Activated CD8-positive, alpha-beta memory T cell treated with anti-CD3 and anti-CD28 coated beads for 48 hours (primary cell): ENCODE measurements at regions not wholly inside any gene's neighbourhood (a gene's known extent, or its start where the extent isn't known, plus 50 kb on each side); places are given as distances from the start of the nearest gene placed in this dataset.
"Not testable (repeated sequence)": the region's sequence is repeated elsewhere in the genome, so short reads cannot be mapped to it uniquely, and the experiment has no call there.

ENCODE experiments used
- DNase-seq, 3 experiments: peaks; one replicate each; pipeline ENCODE4 v3.0.0-alpha.2; 2020; ENCODE audit warnings: low read depth in 2 of 3, low spot score in 2 of 3

GRCh38 chr1:244156617-244157016, 105.5 kb downstream of the ZBTB18 start:
- DNase-seq = not testable (repeated sequence)

- no peak for DNase-seq
Observed at GRCh38 chr1:244157731-244158438, 106.8 kb downstream of the ZBTB18 start.

- DNase-seq = no peak
Observed at GRCh38 chr1:244159646-244160045, 108.6 kb downstream of the ZBTB18 start.

- DNase-seq = no peak
Observed at GRCh38 chr1:244160455-244161235, 109.6 kb downstream of the ZBTB18 start.

DNA sequence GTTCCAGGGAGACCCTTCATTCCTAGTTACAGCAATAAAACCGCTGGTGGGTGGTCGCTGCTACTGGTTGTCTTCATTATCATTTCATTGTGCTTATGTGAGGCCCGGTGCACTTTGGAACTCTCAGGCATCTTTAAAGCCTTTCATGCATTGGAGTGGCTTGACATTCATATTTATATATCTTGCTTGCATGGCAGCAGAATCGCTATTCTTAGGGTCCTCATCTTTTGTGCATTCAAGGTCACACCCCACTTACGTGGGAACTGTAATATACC, 110.1 kb downstream of the ZBTB18 start:
- no peak for DNase-seq

DNA sequence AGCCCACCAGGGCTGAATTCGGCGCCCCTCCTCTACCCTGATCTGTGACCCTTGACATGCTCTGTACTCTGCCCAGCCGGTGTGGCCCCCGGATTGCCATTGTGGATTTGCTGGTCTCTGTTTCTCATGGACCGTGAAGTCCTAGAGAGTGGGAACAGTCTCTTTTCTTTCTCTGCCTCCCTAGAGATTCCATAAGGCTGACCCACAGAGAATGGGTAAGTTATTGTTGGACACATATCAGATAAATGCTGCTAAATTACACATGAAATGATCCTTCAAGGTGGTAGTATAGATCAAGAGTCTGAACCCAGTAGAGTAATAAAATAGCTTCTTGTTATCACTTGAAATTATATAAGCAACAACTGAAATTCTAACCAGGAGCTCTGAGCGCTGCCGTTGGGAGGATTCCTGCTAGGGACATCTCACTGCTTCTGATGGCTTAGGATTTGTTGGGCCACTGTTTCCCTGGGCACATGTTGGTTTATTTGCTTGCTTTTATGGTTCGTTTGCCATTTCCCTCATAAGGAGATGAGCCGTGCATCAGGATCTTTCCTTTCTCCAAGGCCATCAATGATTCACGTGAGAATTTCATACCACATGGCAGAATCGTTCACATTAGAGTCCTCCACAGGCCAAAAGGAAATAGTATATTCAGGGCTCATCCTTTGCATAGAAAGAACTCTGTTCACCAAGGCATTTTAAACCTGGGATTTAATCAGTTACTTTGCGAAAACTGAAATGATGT, 111.9 kb downstream of the ZBTB18 start:
- no peak for DNase-seq

DNA sequence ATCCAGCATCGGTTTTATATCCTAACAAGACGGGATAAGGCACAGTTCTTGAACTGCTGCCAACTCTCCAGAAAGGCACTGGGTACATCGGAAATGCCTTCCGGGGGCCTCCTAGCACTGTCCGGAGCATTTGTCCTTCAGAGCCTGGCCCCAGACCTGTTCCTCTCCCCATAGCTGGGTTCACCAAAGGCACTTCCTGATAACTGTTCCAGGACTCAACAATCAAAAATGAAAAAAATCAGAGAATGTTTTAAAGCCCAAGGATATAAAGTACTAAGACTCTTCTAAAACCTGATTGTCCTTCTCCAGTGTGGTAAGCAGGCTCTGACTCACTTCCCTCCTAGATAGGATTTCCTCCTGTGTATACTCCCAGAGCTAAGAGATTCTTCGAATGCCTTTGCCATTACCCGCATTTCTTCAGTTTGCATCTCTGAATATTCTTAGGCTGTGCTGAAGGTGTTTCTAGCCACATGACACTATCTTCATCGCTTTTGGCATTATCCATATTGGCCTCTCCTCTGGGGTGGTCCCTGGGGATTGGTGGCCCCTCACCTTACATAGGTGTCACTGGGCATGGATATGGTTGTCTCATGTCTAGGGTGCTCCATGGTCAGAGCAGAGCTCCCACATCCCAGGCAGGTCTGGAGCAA, 112.9 kb downstream of the ZBTB18 start:
- DNase-seq = no peak

DNA sequence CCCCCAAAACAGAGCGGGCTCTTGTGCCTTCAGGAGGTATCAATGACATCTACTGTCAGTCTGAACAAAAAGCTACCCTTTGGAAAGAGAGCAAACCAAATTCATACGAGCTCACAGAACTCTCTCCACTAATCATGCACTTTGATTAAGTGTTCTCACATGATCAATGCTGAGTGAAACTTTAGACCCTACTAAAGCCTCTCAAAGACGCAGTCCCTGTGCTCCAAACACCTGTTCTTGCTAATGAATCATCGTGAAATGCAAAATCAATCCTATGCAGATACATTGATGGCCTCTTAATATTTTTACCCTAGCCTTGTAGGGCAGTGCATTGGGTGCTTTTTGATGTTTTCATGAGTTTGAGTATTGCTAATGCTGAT, 113.4 kb downstream of the ZBTB18 start:
- no peak for DNase-seq

DNA sequence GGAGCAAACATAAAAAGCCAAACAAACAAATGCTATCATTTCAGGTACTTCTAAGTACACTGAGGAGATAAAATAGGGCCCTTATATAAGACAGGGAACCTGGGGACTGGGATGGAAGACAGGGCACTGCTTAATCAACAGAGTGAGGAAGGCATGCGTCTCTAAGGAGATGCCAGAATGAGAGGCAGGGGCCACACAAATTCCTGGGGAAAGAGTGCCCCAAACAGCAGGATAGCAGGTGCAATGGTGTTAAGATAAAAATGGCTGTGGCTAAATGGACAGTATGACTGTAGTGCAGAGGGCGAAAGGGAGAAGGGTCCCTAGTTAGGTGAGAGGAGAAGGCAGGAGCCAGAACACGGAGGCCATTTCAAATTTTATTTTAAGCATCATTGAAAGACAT, 113.9 kb downstream of the ZBTB18 start:
- DNase-seq = no peak

DNA sequence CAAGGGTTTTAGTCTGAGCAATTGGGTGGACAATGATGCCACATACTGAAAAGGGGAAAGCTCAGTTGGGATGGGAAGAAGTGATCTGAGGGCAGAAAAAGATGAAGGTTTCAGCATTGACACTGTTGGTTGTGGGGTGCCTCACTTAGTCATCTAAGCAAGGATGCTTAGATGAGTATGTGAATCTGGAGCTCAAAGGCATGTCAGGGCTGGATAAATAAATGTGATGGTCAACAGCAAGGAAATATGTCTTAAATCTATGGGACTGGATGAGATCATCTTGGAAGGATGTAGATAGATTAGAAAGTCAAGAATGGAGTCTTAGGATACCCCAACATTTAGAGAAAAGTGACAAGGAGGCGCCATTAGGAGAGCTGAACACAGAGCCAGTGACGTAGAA, 114.6 kb downstream of the ZBTB18 start:
- no peak for DNase-seq

- DNase-seq = no peak
Observed at GRCh38 chr1:244171241-244171985, 120.3 kb downstream of the ZBTB18 start.

DNA sequence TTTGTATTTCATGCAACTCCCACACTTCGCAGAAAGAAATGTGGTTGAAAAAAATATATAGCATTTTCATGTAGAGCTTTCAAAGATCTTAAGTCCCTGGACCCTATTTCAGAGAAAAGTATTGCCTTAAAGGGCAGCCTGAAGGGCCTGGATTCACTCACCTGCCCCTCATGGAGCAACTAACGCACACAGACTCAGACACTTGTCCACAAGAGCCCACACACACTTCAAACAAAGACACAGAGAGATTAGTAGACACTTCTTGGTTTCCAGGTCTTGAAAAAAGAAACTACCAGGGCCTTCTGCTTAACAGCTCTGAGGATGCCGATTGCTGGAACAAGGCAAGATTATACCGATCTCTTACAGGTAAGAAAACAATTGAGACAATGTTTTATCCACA, 122.2 kb downstream of the ZBTB18 start:
- DNase-seq = no peak

DNA sequence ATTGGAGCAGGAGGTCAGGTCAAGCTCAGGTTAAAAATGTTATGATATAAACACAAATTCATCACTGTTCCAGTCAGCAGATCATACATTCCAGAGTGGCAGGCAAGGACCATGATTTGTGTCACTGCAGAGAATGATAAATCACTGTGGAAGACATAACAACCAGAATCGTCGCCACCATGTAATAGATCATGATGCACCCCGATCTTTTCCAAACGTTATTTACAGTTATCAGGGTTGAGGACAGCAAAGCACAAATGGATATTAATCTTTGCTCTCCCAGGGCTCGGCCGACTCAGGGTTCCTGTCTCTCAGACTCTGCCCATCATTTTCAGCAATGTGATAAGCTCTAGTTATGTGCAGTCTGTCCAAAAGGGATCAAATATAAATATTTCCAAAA, 122.7 kb downstream of the ZBTB18 start:
- DNase-seq = no peak

DNA sequence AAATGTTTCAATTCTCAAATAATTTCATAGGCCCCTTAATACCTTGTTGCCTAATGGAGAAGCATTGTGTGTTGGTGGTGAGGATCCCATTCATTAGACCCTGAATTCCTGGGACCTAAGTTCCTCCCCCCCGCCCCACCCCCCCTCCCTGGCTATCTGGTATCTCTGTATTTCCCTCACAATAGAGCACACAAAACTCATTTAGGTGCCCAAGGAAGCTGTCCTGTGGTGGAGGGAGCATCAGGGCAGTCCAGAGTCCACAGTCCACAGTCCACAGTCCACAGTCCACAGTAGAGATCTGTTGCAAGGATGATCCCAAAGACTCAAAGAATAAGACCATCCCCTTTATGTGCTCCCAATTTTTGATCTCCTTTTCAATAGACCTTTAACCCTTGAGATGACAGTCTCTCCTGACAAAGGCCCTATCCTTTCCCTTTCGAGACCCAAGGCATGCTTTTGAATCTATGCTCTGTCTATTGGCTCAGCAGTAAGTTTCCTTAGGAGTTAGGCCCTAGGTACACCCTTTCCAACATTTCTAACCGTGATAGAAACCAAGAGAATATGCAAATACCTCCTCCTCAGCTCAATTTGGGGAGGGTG, 123.9 kb downstream of the ZBTB18 start:
- DNase-seq = no peak

- no peak for DNase-seq
Observed at GRCh38 chr1:244176201-244176600, 125.1 kb downstream of the ZBTB18 start.

GRCh38 chr1:244180256-244180655, 129.2 kb downstream of the ZBTB18 start:
- DNase-seq = no peak

DNA sequence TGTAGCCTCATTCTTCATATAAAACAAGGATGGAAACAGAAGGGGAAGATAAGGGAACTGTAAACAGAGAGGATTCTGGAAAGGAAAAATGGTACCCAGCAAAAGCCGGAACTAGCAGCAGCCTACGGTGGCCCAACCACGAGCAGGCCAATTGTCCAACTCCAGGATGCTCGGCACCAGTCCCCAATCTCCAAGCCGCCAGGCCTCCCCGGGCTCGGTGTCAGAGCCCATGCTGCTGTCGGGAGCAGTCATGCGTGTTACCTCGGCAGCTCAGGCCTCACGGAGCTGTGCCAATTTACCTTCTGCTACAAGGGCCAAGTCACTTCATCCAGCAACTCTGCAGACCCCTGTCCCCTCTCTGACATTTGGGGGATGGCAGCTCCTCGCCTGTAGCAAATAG, 130.8 kb downstream of the ZBTB18 start:
- no peak for DNase-seq

GRCh38 chr1:244183037-244183436, 132.0 kb downstream of the ZBTB18 start:
- DNase-seq = no peak

DNA sequence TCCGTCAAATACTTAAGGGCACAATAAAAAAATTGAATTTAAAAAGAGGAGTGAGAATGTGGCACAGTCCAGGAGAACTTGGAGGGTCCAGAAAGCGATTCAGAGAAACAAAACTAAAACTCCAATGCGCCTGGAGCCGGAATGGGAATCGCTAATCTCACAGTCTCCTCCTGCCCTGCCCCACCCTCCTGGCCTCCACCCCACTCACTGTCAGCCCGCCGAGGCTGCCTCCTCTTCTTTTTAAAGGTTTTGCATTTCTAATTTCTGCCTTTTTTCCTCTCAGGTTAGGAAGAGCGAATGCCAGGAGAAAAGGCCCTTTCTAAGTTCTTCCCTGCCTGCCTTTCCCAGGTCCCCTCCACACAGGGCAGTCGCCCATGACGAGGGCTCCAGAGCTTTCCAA, 135.3 kb downstream of the ZBTB18 start:
- no peak for DNase-seq

- DNase-seq = no peak
Observed at GRCh38 chr1:244187310-244187709, 136.2 kb downstream of the ZBTB18 start.

DNA sequence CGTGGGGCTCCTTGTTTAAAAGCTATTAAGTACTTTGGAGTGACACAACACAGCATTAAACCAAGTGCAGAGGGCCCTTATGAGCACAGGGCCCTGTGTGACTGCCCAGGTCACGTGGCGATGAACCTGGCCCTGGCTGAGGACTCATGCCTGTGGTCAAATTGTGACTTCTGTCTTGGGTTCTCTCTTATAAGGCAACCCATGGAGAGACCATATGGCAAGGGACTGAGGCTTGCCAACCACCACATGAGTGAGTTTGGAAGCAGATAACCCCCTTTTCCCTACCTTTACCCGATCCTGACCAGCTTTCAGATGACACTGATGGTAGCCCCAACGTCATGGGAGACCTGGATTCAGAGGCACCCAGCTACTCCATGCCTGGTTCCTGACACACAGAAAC, 140.5 kb downstream of the ZBTB18 start:
- DNase-seq = no peak
